ENCODE measurements at regions not wholly inside any gene's neighbourhood (a gene's known extent, or its start where the extent isn't known, plus 50 kb on each side); places are given as distances from the start of the nearest gene placed in this dataset.
"Not testable (repeated sequence)": the region's sequence is repeated elsewhere in the genome, so short reads cannot be mapped to it uniquely, and the experiment has no call there.

DNA sequence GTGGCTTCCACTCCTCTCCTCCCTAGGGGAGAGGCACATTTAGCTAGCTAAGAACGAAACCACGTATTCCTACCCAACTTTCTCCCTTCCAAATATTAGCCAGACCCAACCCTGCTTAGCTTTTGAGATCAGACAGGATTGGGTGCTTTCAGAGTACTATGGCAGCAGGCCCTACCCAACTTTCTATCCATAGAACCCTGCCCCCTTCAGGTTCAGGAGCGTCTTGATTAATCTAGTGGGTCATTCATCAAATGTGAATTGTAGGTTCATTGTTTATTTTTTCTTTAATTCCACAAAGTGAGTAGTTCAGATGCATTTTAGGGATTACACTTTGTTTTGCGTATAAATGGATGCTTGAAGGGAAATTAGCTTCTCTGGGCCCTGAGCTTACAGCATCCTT lies 188.3 kb downstream of the MIB1 start:
- DNase-seq = no peak

GRCh38 chr18:21930177-21930576 lies 189.6 kb downstream of the MIB1 start:
- no peak for DNase-seq

DNA sequence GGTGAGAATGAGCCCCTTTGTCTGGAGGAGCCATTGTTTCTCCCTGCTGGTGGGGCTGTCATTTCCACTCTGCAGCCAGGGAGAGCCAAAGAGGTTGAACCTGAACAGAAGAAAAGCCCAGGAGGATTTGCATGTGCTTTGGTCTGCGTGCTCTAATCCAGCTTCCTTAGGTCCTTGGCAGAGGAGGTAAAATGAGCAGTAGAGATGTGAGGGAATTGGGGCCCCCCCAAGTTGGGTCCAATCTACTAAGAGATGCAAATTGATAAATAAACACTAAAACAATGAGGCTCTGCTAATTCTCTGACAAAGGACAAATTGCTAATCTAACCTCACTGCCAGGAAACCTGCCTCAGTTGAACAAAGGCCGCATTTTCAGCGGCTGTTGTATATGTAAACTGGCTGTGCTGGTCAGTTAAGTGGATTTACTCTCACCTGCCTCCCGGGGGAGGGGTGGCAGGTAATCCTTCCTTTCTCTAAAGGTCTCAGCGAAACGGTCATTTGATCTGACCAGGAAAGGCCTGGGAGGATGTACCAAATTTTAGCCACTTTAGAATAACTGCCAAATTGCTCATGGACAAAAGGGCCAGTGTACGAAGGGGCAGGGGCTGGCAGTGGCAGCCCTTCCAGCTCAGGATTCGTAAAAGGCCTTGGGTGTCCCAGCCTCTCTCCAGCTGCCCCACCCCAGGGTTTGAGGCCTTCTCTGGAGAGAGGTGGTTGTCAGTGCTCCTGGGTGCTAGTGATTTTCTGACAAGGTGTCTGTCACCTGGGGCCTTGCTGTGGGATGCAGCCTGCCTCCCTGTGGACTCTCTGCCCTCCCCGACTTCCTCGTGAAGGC lies 193.6 kb downstream of the MIB1 start:
- no peak for DNase-seq

GRCh38 chr18:21934766-21935015 lies 194.1 kb downstream of the MIB1 start:
- DNase-seq = no peak

DNA sequence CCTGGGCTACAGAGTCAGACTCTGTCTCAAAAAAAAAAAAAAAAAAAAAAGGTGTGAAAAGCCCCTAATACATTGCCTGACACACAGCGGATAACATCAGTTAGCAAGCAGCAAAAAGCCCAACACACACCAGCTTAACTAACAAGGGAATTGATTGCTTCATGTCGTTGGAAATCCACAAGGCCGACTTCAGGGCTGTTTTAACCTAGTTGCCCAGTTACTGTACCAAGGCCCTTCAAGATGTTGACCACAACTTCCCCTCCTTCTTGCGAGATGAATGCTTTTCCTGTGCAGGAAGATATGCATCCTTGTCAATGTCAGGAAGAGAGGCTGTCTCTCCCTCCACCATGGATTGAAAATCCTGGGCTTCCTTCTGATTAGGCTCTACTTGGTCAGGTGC lies 202.9 kb downstream of the MIB1 start:
- no peak for DNase-seq

DNA sequence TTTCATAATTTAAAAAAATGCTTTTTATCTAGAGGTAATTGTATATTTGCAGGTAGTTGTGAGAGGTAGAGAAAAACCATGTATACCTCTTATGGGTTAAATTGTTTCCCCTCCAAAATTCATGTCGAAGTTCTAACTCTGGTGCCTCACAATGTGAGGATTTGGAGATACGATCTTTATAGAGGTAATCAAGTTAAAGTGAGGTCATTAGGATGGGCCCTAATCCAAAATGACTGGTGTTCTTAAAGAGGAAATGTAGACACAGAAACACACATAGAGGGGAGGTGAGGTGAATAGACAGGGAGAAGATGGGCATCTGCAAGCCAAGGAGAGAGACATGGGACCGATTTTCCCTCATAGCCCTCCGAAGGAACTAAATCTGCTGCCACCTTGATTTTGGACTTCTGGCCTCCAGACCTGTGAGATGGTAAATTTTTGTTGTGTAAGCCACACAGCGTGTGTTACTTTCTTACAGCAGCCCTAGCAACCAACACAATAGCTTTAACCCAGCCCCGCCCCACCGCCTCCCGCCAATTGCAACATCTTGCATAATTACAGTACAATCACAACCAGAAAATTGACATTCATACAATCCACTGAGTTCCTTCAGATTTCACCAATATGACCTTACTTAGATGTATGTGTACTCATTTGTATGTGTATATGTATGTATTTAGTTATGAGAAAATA lies 208.9 kb downstream of the MIB1 start:
- no peak for DNase-seq

GRCh38 chr18:21955757-21956652 lies 213.4 kb upstream of the GATA6 start:
- DNase-seq = peak; percentile 52 to 71 (median 68)

- no peak for DNase-seq
Measured at GRCh38 chr18:21958263-21958662, 211.1 kb upstream of the GATA6 start.

DNA sequence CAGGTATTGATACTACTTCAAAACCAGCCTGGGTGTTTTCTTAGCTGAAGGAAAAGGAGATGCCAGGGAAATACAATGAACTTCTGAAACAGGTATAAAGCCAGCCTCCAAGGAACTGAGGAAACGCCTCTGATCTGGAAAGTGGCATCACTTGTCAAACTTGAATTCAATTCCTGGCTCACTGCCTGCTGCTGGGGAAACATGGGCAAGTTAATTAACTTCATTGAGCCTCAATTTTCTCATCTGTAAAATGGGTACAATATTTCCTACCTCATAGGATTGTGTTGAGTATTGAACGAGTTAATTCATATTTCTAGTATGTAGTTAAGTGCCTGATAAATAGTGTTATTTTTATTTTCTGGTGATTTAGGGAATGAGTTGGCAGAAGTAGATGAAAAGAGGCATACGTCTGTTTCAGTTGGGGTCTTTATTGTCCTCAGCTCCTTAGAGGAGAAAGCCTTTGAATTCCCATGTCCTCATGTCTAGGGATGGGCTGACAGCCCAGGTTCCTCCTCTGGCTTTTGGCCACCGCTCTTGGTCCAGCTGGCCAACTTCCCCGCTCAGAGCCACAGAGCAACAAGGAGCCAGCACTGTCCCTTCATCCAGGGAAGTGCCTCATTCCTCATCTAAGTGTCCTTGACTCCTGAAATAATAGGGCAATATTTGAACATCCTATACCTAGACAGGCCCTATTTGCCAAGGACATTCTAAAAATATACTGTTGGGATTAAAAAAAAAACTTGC lies 210.5 kb upstream of the GATA6 start:
- DNase-seq = no peak

GRCh38 chr18:21960189-21960588 lies 209.2 kb upstream of the GATA6 start:
- no peak for DNase-seq

DNA sequence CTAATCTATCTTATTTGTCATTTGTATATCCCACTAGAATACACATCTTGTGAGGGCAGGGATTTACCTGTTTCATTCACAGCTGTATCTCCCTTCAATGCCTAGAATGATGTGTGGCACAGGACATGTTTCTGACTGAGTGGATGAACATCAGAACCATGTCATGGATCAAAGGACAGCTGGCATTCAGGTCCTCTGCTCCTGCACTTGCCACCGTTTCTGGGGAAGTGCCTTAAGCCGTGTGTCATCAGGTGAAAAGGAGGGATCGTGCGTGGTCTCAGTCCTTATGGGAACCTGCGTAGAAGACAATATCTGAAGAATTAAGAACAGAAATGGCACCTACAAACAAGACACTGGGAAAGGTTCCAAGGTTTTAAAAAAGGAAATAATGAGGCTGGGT lies 206.1 kb upstream of the GATA6 start:
- DNase-seq = no peak

DNA sequence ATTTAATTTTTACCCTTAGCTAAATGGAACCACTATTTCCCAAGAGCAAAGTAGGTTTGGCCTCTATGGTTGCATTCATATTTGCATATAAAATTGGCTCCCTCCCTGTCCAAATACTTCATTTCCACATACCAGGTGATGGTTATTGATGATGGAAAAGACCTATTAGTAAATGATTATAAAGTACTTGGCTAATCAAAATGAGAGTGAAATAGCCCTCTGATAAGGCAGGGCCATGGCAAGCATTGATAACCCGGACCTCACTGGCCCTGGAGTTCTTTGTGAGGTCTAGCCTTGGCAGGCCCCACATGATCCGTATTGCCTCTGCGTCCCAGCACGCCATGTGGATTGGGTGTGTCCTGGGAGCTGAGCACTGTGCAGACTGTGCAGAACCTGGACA lies 201.1 kb upstream of the GATA6 start:
- no peak for DNase-seq

- DNase-seq = no peak
Measured at GRCh38 chr18:21972281-21972680, 197.1 kb upstream of the GATA6 start.

- not testable (repeated sequence) for DNase-seq
Measured at GRCh38 chr18:21975954-21976353, 193.4 kb upstream of the GATA6 start.

DNA sequence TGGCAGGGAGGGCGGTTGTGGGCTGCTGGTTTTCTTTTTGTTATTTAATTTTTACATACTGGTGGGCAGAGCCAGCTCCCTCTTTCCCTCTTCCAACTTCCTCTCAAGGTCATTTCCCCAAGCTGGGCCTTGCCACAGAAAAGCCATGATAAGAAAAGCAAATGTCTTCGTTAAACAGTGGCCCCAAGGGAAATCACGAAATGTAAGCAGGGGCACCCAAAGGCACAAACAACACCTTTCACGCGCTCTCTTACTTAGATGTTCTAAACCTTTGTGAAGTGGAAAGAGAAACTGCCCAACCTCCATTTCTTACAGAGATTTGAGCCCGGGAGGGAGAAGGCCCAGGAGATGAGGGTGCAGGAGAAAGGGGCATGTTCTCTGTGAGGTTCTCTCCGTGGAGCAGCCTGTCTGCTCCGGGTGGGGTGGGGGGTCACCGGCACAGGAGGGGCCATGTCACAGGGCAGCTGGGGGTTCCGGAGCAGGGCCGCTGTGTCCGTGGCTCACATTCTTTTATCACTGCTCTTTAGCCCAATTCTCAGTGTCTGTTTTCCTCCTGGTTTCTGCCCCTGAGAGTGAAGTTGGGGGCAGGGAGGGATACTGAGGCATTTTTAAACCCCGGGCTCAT lies 190.7 kb upstream of the GATA6 start:
- no peak for DNase-seq

- DNase-seq = no peak
Measured at GRCh38 chr18:21979171-21979560, 190.2 kb upstream of the GATA6 start.

DNA sequence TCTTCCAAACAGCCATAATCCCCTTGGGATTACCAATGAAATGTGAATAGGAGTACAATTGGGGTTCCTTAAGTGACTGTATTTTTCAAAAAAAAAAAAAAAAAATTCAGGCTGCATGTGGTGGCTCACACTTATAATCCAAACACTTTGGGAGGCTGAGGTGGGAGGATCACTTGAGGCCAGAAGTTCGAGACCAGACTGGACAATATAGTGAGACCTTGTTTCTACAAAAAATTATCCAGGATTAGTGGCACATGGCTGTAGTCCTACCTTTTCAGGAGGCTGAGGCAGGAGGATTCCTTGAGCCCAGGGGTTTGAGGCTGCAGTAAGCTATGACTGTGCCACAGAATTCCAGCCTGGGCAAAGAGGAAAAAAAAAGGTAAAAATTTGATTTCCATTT lies 189.6 kb upstream of the GATA6 start:
- no peak for DNase-seq

DNA sequence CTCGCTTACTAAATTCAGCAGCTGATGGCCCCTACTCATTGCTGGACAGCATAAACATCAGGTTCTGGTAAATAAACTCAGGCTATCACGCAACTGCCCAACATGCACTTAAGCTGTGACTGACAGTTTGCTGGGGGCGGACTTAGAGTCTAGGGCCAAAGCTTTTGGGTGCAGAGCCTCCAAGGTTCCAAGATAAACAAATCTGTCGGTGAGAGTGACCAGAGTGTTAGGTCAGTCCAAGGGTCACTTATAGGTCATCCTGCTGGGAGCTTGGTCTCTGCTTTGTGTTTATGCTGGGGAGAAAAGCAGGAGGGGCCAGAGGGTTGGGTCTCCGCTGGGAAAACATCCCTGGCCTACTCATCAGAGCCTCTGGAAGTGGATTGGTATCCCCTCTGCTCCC lies 188.6 kb upstream of the GATA6 start:
- DNase-seq = no peak

DNA sequence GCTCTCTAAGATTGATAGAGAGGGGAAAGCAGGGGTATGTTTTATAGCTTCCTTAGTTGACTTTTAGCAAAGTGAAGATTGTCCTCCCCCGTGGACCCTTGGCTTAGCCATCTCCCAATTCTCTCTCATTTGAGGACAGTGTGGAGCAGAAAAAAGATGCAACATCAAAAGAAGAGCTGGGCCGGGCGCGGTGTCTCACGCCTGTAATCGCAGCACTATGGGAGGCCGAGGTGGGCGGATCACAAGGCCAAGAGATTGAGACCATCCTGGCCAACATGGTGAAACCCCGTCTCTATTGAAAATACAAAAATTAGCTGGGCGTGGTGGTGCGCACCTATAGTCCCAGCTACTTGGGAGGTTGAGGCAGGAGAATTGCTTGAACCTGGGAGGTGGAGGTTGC lies 187.9 kb upstream of the GATA6 start:
- not testable (repeated sequence) for DNase-seq

DNA sequence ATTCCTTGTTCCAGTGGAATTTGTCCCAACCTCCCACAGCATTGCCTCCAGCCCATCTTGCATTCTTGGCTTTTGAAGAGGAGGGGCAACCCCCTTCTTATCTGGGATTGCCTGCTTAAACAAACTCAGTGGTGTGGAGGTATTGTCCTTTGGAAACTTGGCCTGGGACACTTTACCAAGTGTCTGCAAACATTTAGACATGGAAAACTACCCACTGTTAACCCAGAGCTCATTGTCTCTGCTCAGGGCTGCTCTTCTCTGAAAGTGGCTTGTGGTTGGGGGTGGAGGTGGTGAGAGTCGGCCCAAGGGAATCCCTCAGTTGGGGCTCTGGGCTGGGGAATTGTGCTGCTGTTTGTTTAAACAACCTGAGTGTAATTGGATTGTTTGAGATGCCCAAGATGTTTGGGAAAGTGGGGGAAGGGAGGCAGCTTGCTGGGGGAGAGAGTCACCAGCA lies 178.3 kb upstream of the GATA6 start:
- DNase-seq = no peak

GRCh38 chr18:21991886-21992285 lies 177.5 kb upstream of the GATA6 start:
- no peak for DNase-seq

DNA sequence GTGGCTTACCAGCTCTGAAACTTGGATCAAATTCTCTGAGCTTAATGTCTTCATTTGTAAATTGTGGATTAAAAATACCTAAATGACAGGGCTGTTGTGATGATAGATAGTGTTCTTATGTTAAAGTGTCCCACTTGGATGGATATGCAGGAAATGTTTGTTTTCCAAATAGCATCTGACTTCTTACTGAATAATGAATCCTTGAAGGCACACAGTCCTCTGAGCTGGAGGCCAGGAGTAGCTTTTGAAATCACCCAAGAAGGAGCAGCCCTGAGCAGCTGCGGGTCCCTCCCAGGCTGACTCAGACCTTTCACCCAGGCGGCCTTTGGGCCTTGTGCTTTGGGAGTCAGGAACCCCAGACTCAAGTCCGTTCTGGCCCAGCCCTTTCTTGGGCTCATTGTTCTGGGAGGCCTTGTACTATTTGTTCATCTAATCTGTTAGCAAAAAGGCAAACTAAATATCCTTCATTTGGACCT lies 173.0 kb upstream of the GATA6 start:
- no peak for DNase-seq
